Large intestine (tissue), 3 donors: ENCODE measurements at regions not wholly inside any gene's neighbourhood (a gene's known extent, or its start where the extent isn't known, plus 50 kb on each side); places are given as distances from the start of the nearest gene placed in this dataset.

ENCODE experiments used
- DNase-seq, 2 donors: peaks; one replicate each; pipeline versions ENCODE4 v3.0.0 to v3.0.0-alpha.2; 2013
- H3K27ac ChIP-seq: one replicate; pipeline ENCODE4 v1.5.1; 2013; ENCODE audit warnings: low read length
- H3K27me3 ChIP-seq: 2 replicates; pipeline ENCODE4 v1.6.1; 2013; ENCODE audit warnings: low read length; ENCODE audit not compliant: control insufficient read depth, insufficient read depth
- H3K36me3 ChIP-seq: 2 replicates; pipeline ENCODE4 v1.6.1; 2013; ENCODE audit warnings: low read length; ENCODE audit not compliant: control insufficient read depth, insufficient read depth
- H3K4me1 ChIP-seq: one replicate; pipeline ENCODE4 v1.6.1; 2013; ENCODE audit warnings: low read length; ENCODE audit not compliant: control insufficient read depth, insufficient read depth
- H3K4me3 ChIP-seq: one replicate; pipeline ENCODE4 v1.5.1; 2013; ENCODE audit warnings: low read length
- H3K9me3 ChIP-seq: one replicate; pipeline ENCODE4 v1.6.1; 2013; ENCODE audit warnings: mild to moderate bottlenecking, low read depth, low read length, moderate library complexity; ENCODE audit not compliant: control insufficient read depth
- WGBS: methylation state at CpG from one replicate; pipeline ENCODE4 v1.1.5; 2013; ENCODE audit warnings: low lambda C conversion rate; ENCODE audit not compliant: insufficient coverage; 5-methylcytosine and 5-hydroxymethylcytosine counted together

- H3K9me3 ChIP-seq = no peaks in the 10 kb centered on the region
- H3K27me3 ChIP-seq = no peaks in the 10 kb centered on the region
- H3K27ac ChIP-seq = no peak overlapping the region
- H3K4me1 ChIP-seq = no peaks in the 10 kb centered on the region
- no CpG with 5 or more reads among the region's 2 CpGs for whole genome bisulfite sequencing
- DNase-seq = no peak
- no peak overlapping the region for H3K4me3 ChIP-seq
- H3K36me3 ChIP-seq = no peaks in the 10 kb centered on the region
Measured at GRCh38 chr4:163621821-163622220, 127.3 kb downstream of the TMA16 start.

- no peaks in the 10 kb centered on the region for H3K4me1 ChIP-seq
- H3K4me3 ChIP-seq = no peak overlapping the region
- H3K27me3 ChIP-seq = no peaks in the 10 kb centered on the region
- 89% methylated on average over 3 of the region's 5 CpGs for WGBS
- H3K36me3 ChIP-seq = no peaks in the 10 kb centered on the region
- no peak overlapping the region for H3K27ac ChIP-seq
- no peak for DNase-seq
- no peaks in the 10 kb centered on the region for H3K9me3 ChIP-seq
Measured at GRCh38 chr4:163622379-163623035, 128.0 kb downstream of the TMA16 start.

GRCh38 chr4:163623787-163624186 is 129.3 kb downstream of the TMA16 start:
- no peak overlapping the region for H3K4me3 ChIP-seq
- H3K9me3 ChIP-seq = no peaks in the 10 kb centered on the region
- no peaks in the 10 kb centered on the region for H3K36me3 ChIP-seq
- no peaks in the 10 kb centered on the region for H3K4me1 ChIP-seq
- H3K27ac ChIP-seq = no peak overlapping the region
- H3K27me3 ChIP-seq = no peaks in the 10 kb centered on the region
- 100% methylated on average over 1 of the region's 4 CpGs for WGBS
- DNase-seq = no peak

- no peak for DNase-seq
- Histone ChIP-seq H3K4me1 (no peaks in the 10 kb centered on the region), H3K36me3 (no peaks in the 10 kb centered on the region), H3K27ac (no peak overlapping the region), H3K27me3 (no peaks in the 10 kb centered on the region), H3K4me3 (no peak overlapping the region), H3K9me3 (no peaks in the 10 kb centered on the region)
- WGBS = 78% methylated on average over 1 of the region's 1 CpG
Measured at GRCh38 chr4:163624727-163625126, 130.2 kb downstream of the TMA16 start.

GRCh38 chr4:163631288-163631687 is 136.8 kb downstream of the TMA16 start:
- WGBS = 100% methylated on average over 1 of the region's 6 CpGs
- Histone ChIP-seq H3K27ac (no peak overlapping the region), H3K27me3 (no peaks in the 10 kb centered on the region), H3K9me3 (no peaks in the 10 kb centered on the region), H3K4me3 (no peak overlapping the region), H3K4me1 (no peaks in the 10 kb centered on the region), H3K36me3 (no peaks in the 10 kb centered on the region)
- no peak for DNase-seq

GRCh38 chr4:163638909-163639308 is 144.4 kb downstream of the TMA16 start:
- no peaks in the 10 kb centered on the region for H3K4me1 ChIP-seq
- DNase-seq = no peak
- H3K36me3 ChIP-seq = no peaks in the 10 kb centered on the region
- H3K27me3 ChIP-seq = no peaks in the 10 kb centered on the region
- no peaks in the 10 kb centered on the region for H3K9me3 ChIP-seq
- H3K4me3 ChIP-seq = no peak overlapping the region
- H3K27ac ChIP-seq = no peak overlapping the region

GRCh38 chr4:163649557-163650091 is 155.1 kb downstream of the TMA16 start:
- peaks cover 5% of the 10 kb centered on the region for H3K9me3 ChIP-seq
- H3K27ac ChIP-seq = no peak overlapping the region
- H3K27me3 ChIP-seq = no peaks in the 10 kb centered on the region
- no peak overlapping the region for H3K4me3 ChIP-seq
- H3K36me3 ChIP-seq = no peaks in the 10 kb centered on the region
- no peaks in the 10 kb centered on the region for H3K4me1 ChIP-seq
- no CpG with 5 or more reads among the region's 1 CpG for WGBS
- DNase-seq = no peak

- H3K27ac ChIP-seq = no peak overlapping the region
Measured at GRCh38 chr4:163651761-163652160, 157.3 kb downstream of the TMA16 start.

GRCh38 chr4:163654621-163655020 is 160.1 kb downstream of the TMA16 start:
- Histone ChIP-seq H3K9me3 (no peaks in the 10 kb centered on the region), H3K27me3 (no peaks in the 10 kb centered on the region), H3K4me1 (no peaks in the 10 kb centered on the region), H3K27ac (no peak overlapping the region), H3K36me3 (no peaks in the 10 kb centered on the region), H3K4me3 (no peak overlapping the region)
- DNase-seq = no peak
- WGBS = 77% methylated on average over 2 of the region's 2 CpGs

More at GRCh38 chr4:163651761-163652160, 157.3 kb downstream of the TMA16 start:
- Histone ChIP-seq H3K4me3 (no peak overlapping the region), H3K27me3 (no peaks in the 10 kb centered on the region), H3K9me3 (no peaks in the 10 kb centered on the region), H3K4me1 (no peaks in the 10 kb centered on the region), H3K36me3 (no peaks in the 10 kb centered on the region)
- WGBS = 83% methylated on average over 1 of the region's 1 CpG
- DNase-seq = no peak

GRCh38 chr4:163660636-163661035 is 166.1 kb downstream of the TMA16 start:
- no peak for DNase-seq
- Histone ChIP-seq H3K9me3 (no peaks in the 10 kb centered on the region), H3K27me3 (no peaks in the 10 kb centered on the region), H3K4me3 (no peak overlapping the region), H3K36me3 (no peaks in the 10 kb centered on the region), H3K4me1 (no peaks in the 10 kb centered on the region), H3K27ac (no peak overlapping the region)
- 100% methylated on average over 1 of the region's 1 CpG for WGBS

- DNase-seq = no peak
- no CpG with 5 or more reads among the region's 6 CpGs for WGBS
- Histone ChIP-seq H3K27ac (no peak overlapping the region), H3K9me3 (no peaks in the 10 kb centered on the region), H3K27me3 (no peaks in the 10 kb centered on the region), H3K4me1 (no peaks in the 10 kb centered on the region), H3K4me3 (no peak overlapping the region), H3K36me3 (no peaks in the 10 kb centered on the region)
Measured at GRCh38 chr4:163662768-163663167, 168.3 kb downstream of the TMA16 start.
